LNCAP (cell line): ENCODE measurements at regions not wholly inside any gene's neighbourhood (a gene's known extent, or its start where the extent isn't known, plus 50 kb on each side); places are given as distances from the start of the nearest gene placed in this dataset.

ENCODE experiments used
- TF ChIP-seq, protein P1 (sequence below): fragments of 450-650 bp; IDR thresholded peaks from 2 replicates; pipeline ENCODE4 v1.5.1; 2017; ENCODE audit warnings: mild to moderate bottlenecking

DNA sequence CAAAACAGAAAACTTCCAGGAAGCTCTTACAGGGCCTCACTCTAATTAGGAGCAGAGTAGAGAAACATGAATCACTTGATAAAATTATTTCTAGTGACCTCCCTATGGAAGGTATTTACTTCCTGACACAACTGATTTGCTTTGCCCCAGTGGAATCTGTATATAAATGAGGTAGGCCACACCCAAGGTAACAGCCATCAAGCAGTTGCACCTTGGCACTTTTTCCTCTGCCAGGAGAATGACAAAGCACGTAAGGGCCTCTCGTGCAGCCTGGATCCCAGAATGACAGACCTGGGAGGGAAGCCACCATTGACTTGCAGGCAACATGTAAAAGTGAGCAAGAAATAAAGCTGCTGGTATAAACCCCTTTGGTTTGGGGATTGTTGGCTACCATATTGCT is 620.0 kb upstream of the SLC39A10 start:
- TF ChIP-seq, protein P1, sequence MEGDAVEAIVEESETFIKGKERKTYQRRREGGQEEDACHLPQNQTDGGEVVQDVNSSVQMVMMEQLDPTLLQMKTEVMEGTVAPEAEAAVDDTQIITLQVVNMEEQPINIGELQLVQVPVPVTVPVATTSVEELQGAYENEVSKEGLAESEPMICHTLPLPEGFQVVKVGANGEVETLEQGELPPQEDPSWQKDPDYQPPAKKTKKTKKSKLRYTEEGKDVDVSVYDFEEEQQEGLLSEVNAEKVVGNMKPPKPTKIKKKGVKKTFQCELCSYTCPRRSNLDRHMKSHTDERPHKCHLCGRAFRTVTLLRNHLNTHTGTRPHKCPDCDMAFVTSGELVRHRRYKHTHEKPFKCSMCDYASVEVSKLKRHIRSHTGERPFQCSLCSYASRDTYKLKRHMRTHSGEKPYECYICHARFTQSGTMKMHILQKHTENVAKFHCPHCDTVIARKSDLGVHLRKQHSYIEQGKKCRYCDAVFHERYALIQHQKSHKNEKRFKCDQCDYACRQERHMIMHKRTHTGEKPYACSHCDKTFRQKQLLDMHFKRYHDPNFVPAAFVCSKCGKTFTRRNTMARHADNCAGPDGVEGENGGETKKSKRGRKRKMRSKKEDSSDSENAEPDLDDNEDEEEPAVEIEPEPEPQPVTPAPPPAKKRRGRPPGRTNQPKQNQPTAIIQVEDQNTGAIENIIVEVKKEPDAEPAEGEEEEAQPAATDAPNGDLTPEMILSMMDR, result no peak

DNA sequence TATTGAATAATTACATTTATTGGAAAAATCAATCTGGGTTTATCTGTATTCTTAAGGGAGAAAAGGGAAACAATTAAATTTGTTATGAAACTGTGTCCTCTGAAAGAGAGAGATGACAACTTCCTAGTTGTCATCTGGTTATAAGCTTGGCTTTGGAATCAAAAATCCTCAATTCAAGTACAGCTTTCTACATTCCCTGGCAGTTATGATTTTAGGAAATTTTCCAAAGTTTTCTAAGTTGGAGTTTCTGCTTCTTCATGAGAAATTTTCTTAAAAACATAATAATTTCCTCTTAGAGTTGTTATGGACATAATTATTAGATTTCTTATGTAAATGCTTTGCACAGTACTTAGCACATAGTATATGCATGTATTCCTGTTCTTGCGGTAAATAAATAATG is 625.6 kb upstream of the SLC39A10 start:
- TF ChIP-seq, protein P1, result no peak

DNA sequence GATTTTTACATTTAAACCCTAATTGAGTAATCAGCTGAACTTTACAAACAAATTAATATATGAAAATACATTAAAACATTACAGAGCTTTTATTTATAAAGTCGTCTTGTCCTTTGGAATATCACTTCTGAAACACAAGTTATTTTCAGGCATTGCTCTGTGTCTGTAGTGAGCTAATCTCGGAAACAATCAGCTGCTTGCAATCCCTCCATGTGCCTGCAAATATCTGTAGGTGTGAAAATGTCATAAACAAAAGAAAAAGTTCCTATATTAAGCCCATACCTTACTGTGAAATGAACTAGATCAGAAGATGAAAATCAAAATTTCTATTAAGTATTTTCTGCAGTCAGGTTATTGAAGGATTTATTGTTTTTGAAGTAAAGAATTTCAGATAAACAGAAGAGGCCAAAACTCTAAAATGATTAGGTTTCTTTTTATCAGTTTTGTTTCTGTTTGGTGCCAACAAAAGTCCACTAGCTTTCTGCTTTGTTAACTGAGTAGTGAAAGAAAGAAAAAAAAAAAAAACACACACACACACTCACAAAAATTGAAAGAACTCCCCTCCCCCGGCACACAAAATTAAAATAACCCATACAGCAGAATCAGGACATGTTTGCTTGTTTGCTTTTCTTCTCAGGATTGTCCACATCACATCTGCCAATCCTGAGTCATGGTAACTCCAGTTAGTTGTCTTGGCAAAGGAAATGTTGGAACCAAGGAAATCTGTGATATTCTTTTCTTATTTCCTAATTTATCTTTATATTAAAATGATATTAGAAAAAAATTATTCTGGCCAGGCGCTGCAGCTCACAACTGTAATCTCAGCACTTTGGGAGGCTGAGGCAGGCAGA is 627.0 kb upstream of the SLC39A10 start:
- TF ChIP-seq, protein P1, result no peak

DNA sequence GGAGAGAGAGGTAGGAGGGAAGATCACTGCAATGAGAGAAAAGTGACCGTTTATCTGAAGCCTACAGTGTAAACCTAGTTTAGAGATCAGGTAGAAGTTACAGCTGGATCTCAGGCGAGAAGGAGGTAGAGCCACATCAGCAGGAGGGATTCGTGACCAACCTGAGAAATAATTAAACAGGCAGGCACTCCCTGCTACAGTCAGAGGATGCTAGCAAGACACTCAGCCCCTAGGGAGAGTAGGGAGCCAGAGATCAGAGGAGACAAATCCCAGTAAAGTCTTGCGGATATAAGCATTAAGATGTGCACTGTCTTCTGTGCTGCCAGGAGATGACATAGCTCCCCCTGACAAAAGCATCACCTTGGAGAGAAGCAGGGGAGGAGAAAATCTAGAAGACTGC is 629.1 kb upstream of the SLC39A10 start:
- TF ChIP-seq, protein P1, result no peak

DNA sequence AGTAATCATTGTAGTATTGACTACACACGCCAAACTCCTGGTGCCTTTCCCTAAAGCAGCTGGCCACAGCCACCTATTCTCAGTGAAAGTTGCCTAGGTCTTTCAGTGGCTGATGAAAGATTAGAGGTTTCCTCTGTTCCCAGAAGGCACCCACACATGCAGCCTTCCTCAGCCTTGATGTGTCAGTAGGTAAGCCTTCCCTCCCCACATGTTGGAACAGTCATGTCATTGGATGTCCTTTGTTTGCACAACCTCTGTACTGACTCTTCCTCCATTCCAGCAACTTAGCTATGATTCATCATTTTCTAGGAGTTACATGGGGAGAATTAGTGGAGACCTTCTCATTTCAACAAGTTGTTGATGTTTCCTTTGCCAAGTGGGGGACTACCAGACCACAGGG is 630.8 kb upstream of the SLC39A10 start:
- TF ChIP-seq, protein P1, result no peak

DNA sequence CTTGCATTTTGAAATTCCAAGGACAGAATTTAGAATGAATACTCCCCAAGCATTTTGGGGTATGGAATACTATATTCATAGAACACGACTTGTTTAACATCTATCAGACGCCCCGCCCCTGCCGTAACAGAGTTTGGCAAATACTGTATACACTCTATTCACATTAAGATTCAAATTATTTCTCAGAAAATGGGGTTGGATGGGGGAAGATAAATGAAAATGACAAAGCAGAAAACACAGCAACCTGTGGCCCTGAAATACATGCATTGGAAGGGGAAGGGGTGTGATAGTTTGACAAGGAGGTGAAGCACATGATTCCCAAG is 634.6 kb upstream of the SLC39A10 start:
- TF ChIP-seq, protein P1, result no peak

DNA sequence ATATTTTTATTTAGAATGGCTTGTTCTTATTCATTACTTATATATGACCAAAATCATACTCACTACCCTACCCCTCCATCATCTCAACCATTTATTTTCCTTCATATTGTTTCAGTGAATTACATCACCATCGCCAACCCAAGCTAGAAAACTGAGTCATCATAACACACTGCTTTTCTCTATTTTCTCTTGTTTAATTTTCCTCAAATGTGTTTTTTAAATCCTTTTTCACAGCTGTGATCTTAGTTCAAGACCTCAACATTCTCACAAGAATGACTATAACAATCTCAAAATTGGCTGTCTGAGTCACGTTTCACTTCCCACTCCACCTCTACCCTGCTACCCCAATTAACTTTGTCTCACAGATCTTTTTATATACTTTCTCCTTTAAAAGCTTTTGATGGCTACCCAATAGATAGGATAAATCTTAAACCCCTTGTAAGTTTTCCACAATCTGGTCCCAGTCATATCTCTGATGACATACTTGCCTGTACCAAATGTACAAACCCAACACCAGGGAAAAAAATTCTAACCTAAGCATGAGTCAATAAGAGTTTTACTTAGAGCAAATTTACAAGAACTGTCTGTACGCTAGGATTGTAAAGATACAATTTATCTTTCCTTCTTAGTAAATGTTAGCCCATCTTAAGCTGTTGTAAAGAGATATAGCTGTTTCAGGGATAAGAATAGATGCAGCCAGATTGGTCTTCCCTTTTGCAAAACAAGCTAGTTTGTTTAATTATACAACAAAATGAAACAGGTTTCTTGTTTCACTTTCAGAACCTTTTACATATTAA is 635.1 kb upstream of the SLC39A10 start:
- TF ChIP-seq, protein P1, result no peak
